GM23338 (cell line): ENCODE measurements at regions not wholly inside any gene's neighbourhood (a gene's known extent, or its start where the extent isn't known, plus 50 kb on each side); places are given as distances from the start of the nearest gene placed in this dataset.
A peak's percentile ranks its signal among the peaks of the same experiment; 100 is the strongest.

ENCODE experiments used
- ATAC-seq: fragments of 200-7000 bp; cut with Tn5 transposase; 3 replicates; pipeline ENCODE4 v1.9.1; 2020
- DNase-seq: peaks from one replicate; pipeline ENCODE4 v3.0.0-alpha.2; 2015; ENCODE audit warnings: low spot score
- H2AFZ ChIP-seq: fragments of 200-600 bp; sonication (generic); 2 replicates; pipeline ENCODE4 v1.8.0; 2016; ENCODE audit warnings: antibody characterized with exemption, mild to moderate bottlenecking, moderate library complexity
- H3F3A ChIP-seq: fragments of 200-600 bp; sonication (generic); replicated peaks from 2 replicates; pipeline ENCODE4 v1.8.0; 2017; ENCODE audit warnings: antibody characterized with exemption, mixed run types, low read depth
- H3K27ac ChIP-seq: fragments of 200-600 bp; sonication (generic); 2 replicates; pipeline ENCODE4 v1.6.1; 2016; ENCODE audit warnings: low read depth
- H3K27me3 ChIP-seq: fragments of 200-600 bp; sonication (generic); 2 replicates; pipeline ENCODE4 v1.8.0; 2016; ENCODE audit warnings: mild to moderate bottlenecking, mixed run types, moderate library complexity; ENCODE audit not compliant: insufficient read depth
- H3K36me3 ChIP-seq: fragments of 200-600 bp; sonication (generic); 2 replicates; pipeline ENCODE4 v1.8.0; 2016; ENCODE audit warnings: mild to moderate bottlenecking; ENCODE audit not compliant: insufficient read depth
- H3K4me1 ChIP-seq: fragments of 200-600 bp; sonication (generic); 2 replicates; pipeline ENCODE4 v1.8.0; 2016; ENCODE audit warnings: mild to moderate bottlenecking, moderate library complexity; ENCODE audit not compliant: insufficient read depth
- H3K4me2 ChIP-seq: fragments of 200-600 bp; sonication (generic); 2 replicates; pipeline ENCODE4 v1.7.1; 2017; ENCODE audit warnings: mixed run types
- H3K4me3 ChIP-seq: fragments of 200-600 bp; sonication (generic); 2 replicates; pipeline ENCODE4 v1.6.1; 2016; ENCODE audit warnings: mixed run types
- H3K79me2 ChIP-seq: fragments of 200-600 bp; sonication (generic); replicated peaks from 2 replicates; pipeline ENCODE4 v1.8.0; 2017; ENCODE audit warnings: mild to moderate bottlenecking; ENCODE audit not compliant: insufficient read depth
- H3K9me2 ChIP-seq: fragments of 200-600 bp; sonication (generic); 2 replicates; pipeline ENCODE4 v1.8.0; 2017; ENCODE audit not compliant: insufficient read depth
- H4K20me1 ChIP-seq: fragments of 200-600 bp; sonication (generic); replicated peaks from 2 replicates; pipeline ENCODE4 v1.8.0; 2017; ENCODE audit warnings: mild to moderate bottlenecking; ENCODE audit not compliant: insufficient read depth
- H3K27ac Mint-ChIP-seq: 2 replicates; pipeline ENCODE4 v1.8.0; 2020; ENCODE audit warnings: inconsistent platforms, mild to moderate bottlenecking, moderate library complexity, mixed read lengths
- H3K27me3 Mint-ChIP-seq: 3 replicates; pipeline ENCODE4 v1.8.0; 2022; ENCODE audit warnings: low read depth, mild to moderate bottlenecking, moderate library complexity, mixed read lengths, inconsistent platforms; ENCODE audit not compliant: insufficient read depth, poor library complexity
- H3K36me3 Mint-ChIP-seq: 3 replicates; pipeline ENCODE4 v1.8.0; 2021; ENCODE audit warnings: low read depth, mild to moderate bottlenecking, inconsistent platforms, moderate library complexity, mixed read lengths
- H3K4me1 Mint-ChIP-seq: 3 replicates; pipeline ENCODE4 v1.8.0; 2020; ENCODE audit warnings: mild to moderate bottlenecking, inconsistent platforms, mixed read lengths
- H3K4me3 Mint-ChIP-seq: 3 replicates; pipeline ENCODE4 v1.8.0; 2021; ENCODE audit warnings: moderate library complexity, mild to moderate bottlenecking, inconsistent platforms, mixed read lengths
- H3K9me3 Mint-ChIP-seq: 3 replicates; pipeline ENCODE4 v1.8.0; 2020; ENCODE audit warnings: moderate library complexity, mild to moderate bottlenecking, inconsistent platforms, mixed read lengths
- EZH2 ChIP-seq: fragments of 200-600 bp; sonication (generic); IDR thresholded peaks from one replicate; pipeline ENCODE4 v1.8.0; 2017; ENCODE audit warnings: antibody characterized with exemption, mild to moderate bottlenecking, low read depth; ENCODE audit not compliant: unreplicated experiment
- EZH2phosphoT487 ChIP-seq: fragments of 200-600 bp; sonication (generic); IDR thresholded peaks from one replicate; pipeline ENCODE4 v1.8.1; 2018; ENCODE audit warnings: antibody characterized with exemption; ENCODE audit not compliant: unreplicated experiment
- ZNF331 ChIP-seq: fragments of 250-450 bp; sonication (Bioruptor Pico); IDR thresholded peaks from 2 replicates; pipeline ENCODE4 v1.5.0; 2020; ENCODE audit warnings: low read depth, mild to moderate bottlenecking, moderate library complexity
- TF ChIP-seq, protein P1 (sequence below), 2 experiments: fragments of 200-600 bp in 1 of 2; sonication (generic) in 1 of 2; conservative IDR thresholded peaks; 2 replicates each; pipeline versions ENCODE4 v1.5.1 to v1.6.1; 2016 to 2017; ENCODE audit warnings: antibody characterized with exemption in 2 of 2, low read depth in 2 of 2, mild to moderate bottlenecking in 2 of 2, moderate library complexity in 1 of 2
- TF ChIP-seq, protein P2 (sequence below): fragments of 250-450 bp; sonication (Bioruptor Pico); IDR thresholded peaks from 2 replicates; pipeline ENCODE4 v1.5.0; 2020; ENCODE audit warnings: mild to moderate bottlenecking, moderate library complexity

DNA sequence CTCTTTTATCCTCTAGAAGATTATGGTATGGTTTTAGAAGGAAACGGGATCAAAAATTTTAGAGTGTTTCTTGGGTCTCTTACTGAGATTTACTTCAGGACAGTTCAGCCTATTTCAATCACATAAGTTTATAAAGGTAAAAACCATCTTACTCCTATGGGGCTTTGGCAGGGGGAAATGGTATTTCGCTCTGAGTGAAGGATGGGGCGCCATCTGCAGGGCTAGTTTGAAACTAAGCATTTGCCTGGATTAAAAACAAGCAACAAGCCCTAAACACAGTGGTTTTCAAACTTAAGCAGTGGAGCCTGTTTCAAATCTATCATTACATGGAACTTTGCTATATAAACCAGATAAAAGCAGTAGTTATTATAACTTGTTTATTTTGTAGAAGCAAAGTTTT is 361.5 kb upstream of the FMR1 start:
- no peak overlapping the region for H2AFZ ChIP-seq
- H3K36me3 ChIP-seq: no peaks in the 10 kb centered on the region
- H4K20me1 ChIP-seq: no peaks in the 10 kb centered on the region
- no peaks in the 10 kb centered on the region for H3K9me2 ChIP-seq
- Mint-ChIP-seq H3K27me3 (no peaks in the 10 kb centered on the region), H3K4me1 (no peaks in the 10 kb centered on the region), H3K36me3 (no peaks in the 10 kb centered on the region), H3K27ac (no peak overlapping the region), H3K4me3 (no peak overlapping the region), H3K9me3 (no peaks in the 10 kb centered on the region)
- ATAC-seq (peak; percentile 34; the same call in 1 of the 3 replicates), DNase-seq (peak; percentile 61)
- H3K27ac ChIP-seq: no peak overlapping the region
- TF ChIP-seq, protein P1, sequence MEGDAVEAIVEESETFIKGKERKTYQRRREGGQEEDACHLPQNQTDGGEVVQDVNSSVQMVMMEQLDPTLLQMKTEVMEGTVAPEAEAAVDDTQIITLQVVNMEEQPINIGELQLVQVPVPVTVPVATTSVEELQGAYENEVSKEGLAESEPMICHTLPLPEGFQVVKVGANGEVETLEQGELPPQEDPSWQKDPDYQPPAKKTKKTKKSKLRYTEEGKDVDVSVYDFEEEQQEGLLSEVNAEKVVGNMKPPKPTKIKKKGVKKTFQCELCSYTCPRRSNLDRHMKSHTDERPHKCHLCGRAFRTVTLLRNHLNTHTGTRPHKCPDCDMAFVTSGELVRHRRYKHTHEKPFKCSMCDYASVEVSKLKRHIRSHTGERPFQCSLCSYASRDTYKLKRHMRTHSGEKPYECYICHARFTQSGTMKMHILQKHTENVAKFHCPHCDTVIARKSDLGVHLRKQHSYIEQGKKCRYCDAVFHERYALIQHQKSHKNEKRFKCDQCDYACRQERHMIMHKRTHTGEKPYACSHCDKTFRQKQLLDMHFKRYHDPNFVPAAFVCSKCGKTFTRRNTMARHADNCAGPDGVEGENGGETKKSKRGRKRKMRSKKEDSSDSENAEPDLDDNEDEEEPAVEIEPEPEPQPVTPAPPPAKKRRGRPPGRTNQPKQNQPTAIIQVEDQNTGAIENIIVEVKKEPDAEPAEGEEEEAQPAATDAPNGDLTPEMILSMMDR (conservative IDR thresholded peaks at IDR 0.05; ENCODE audit: low read depth in 2 of 2): peak; percentile 61 to 67
- no peak for TF ChIP-seq EZH2
- H3F3A ChIP-seq: no peaks in the 10 kb centered on the region
- H3K79me2 ChIP-seq: no peaks in the 10 kb centered on the region
- no peak overlapping the region for H3K4me2 ChIP-seq
- H3K4me3 ChIP-seq: no peak overlapping the region
- no peaks in the 10 kb centered on the region for H3K4me1 ChIP-seq
- H3K27me3 ChIP-seq: no peaks in the 10 kb centered on the region

DNA sequence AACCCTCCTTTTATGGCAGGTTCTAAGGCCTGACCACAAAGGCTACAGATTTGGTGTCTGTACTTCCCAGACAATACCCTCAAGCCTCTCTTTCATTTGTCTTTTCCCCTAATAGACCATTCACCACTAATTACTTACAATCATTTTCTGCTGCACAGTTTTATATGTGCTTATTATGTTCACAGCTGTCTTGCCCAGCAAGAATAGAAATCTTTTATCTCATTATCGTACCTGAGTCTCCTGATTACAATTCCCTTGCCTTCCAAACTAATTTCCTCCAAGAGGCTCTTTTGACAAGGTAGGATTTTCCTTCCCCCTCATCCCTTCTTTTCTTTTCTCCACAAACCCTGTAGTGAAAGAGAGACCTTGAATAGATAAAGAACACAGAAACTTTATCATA is 352.5 kb upstream of the FMR1 start:
- Histone ChIP-seq H3K4me2 (no peak overlapping the region), H3K79me2 (no peaks in the 10 kb centered on the region), H3K27me3 (no peaks in the 10 kb centered on the region), H4K20me1 (no peaks in the 10 kb centered on the region), H2AFZ (no peak overlapping the region), H3K4me1 (no peaks in the 10 kb centered on the region), H3F3A (no peaks in the 10 kb centered on the region), H3K4me3 (no peak overlapping the region), H3K9me2 (no peaks in the 10 kb centered on the region), H3K27ac (no peak overlapping the region), H3K36me3 (no peaks in the 10 kb centered on the region)
- ATAC-seq (no peak), DNase-seq (no peak)
- Mint-ChIP-seq H3K4me1 (no peaks in the 10 kb centered on the region), H3K27me3 (peaks cover 2% of the 10 kb centered on the region), H3K4me3 (no peak overlapping the region), H3K36me3 (no peaks in the 10 kb centered on the region), H3K9me3 (no peaks in the 10 kb centered on the region), H3K27ac (no peak overlapping the region)
- TF ChIP-seq EZH2phosphoT487 (no peak), ZNF331 (no peak)
- TF ChIP-seq, protein P2, sequence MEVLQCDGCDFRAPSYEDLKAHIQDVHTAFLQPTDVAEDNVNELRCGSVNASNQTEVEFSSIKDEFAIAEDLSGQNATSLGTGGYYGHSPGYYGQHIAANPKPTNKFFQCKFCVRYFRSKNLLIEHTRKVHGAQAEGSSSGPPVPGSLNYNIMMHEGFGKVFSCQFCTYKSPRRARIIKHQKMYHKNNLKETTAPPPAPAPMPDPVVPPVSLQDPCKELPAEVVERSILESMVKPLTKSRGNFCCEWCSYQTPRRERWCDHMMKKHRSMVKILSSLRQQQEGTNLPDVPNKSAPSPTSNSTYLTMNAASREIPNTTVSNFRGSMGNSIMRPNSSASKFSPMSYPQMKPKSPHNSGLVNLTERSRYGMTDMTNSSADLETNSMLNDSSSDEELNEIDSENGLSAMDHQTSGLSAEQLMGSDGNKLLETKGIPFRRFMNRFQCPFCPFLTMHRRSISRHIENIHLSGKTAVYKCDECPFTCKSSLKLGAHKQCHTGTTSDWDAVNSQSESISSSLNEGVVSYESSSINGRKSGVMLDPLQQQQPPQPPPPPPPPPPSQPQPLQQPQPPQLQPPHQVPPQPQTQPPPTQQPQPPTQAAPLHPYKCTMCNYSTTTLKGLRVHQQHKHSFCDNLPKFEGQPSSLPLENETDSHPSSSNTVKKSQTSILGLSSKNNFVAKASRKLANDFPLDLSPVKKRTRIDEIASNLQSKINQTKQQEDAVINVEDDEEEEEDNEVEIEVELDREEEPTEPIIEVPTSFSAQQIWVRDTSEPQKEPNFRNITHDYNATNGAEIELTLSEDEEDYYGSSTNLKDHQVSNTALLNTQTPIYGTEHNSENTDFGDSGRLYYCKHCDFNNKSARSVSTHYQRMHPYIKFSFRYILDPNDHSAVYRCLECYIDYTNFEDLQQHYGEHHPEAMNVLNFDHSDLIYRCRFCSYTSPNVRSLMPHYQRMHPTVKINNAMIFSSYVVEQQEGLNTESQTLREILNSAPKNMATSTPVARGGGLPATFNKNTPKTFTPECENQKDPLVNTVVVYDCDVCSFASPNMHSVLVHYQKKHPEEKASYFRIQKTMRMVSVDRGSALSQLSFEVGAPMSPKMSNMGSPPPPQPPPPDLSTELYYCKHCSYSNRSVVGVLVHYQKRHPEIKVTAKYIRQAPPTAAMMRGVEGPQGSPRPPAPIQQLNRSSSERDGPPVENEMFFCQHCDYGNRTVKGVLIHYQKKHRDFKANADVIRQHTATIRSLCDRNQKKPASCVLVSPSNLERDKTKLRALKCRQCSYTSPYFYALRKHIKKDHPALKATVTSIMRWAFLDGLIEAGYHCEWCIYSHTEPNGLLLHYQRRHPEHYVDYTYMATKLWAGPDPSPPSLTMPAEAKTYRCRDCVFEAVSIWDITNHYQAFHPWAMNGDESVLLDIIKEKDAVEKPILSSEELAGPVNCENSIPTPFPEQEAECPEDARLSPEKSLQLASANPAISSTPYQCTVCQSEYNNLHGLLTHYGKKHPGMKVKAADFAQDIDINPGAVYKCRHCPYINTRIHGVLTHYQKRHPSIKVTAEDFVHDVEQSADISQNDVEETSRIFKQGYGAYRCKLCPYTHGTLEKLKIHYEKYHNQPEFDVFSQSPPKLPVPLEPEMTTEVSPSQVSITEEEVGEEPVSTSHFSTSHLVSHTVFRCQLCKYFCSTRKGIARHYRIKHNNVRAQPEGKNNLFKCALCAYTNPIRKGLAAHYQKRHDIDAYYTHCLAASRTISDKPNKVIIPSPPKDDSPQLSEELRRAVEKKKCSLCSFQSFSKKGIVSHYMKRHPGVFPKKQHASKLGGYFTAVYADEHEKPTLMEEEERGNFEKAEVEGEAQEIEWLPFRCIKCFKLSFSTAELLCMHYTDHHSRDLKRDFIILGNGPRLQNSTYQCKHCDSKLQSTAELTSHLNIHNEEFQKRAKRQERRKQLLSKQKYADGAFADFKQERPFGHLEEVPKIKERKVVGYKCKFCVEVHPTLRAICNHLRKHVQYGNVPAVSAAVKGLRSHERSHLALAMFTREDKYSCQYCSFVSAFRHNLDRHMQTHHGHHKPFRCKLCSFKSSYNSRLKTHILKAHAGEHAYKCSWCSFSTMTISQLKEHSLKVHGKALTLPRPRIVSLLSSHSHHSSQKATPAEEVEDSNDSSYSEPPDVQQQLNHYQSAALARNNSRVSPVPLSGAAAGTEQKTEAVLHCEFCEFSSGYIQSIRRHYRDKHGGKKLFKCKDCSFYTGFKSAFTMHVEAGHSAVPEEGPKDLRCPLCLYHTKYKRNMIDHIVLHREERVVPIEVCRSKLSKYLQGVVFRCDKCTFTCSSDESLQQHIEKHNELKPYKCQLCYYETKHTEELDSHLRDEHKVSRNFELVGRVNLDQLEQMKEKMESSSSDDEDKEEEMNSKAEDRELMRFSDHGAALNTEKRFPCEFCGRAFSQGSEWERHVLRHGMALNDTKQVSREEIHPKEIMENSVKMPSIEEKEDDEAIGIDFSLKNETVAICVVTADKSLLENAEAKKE (CRISPR knock-in tag): no peak
